GM18511 (cell line): ENCODE measurements at regions not wholly inside any gene's neighbourhood (a gene's known extent, or its start where the extent isn't known, plus 50 kb on each side); places are given as distances from the start of the nearest gene placed in this dataset.

Experiments
- ATAC-seq: cut with Tn5 transposase; IDR thresholded peaks from one replicate; pipeline ENCODE4 v1.9.1; 2021; ENCODE audit warnings: mild to moderate bottlenecking, moderate library complexity; ENCODE audit not compliant: unreplicated experiment

GRCh38 chr17:73949903-73950592 is 253.4 kb upstream of the RPL38 start:
- no peak for ATAC-seq

GRCh38 chr17:73950593-73950914 is 252.9 kb upstream of the RPL38 start:
- no peak for ATAC-seq

GRCh38 chr17:73952082-73952479 is 251.4 kb upstream of the RPL38 start:
- no peak for ATAC-seq

- ATAC-seq: no peak
Measured at GRCh38 chr17:73952480-73953205, 250.8 kb upstream of the RPL38 start.

- no peak for ATAC-seq
Measured at GRCh38 chr17:73953206-73954033, 250.1 kb upstream of the RPL38 start.

- ATAC-seq: no peak
Measured at GRCh38 chr17:73954951-73955350, 248.5 kb upstream of the RPL38 start.

- no peak for ATAC-seq
Measured at GRCh38 chr17:73955616-73956015, 247.9 kb upstream of the RPL38 start.

GRCh38 chr17:73956169-73956568 is 247.3 kb upstream of the RPL38 start:
- ATAC-seq: no peak

- ATAC-seq: no peak
Measured at GRCh38 chr17:73956595-73957465, 246.6 kb upstream of the RPL38 start.

GRCh38 chr17:73957564-73957963 is 245.9 kb upstream of the RPL38 start:
- no peak for ATAC-seq

GRCh38 chr17:73958453-73958852 is 245.0 kb upstream of the RPL38 start:
- ATAC-seq: no peak

GRCh38 chr17:73960469-73960868 is 243.0 kb upstream of the RPL38 start:
- no peak for ATAC-seq

GRCh38 chr17:73962308-73962707 is 241.2 kb upstream of the RPL38 start:
- ATAC-seq: no peak

- ATAC-seq: no peak
Measured at GRCh38 chr17:73968680-73969079, 234.8 kb upstream of the RPL38 start.

GRCh38 chr17:73969956-73970355 is 233.5 kb upstream of the RPL38 start:
- no peak for ATAC-seq

GRCh38 chr17:73971127-73971526 is 232.4 kb upstream of the RPL38 start:
- ATAC-seq: no peak

- no peak for ATAC-seq
Measured at GRCh38 chr17:73972056-73972455, 231.4 kb upstream of the RPL38 start.

- ATAC-seq: no peak
Measured at GRCh38 chr17:73972901-73973300, 230.6 kb upstream of the RPL38 start.

GRCh38 chr17:73973586-73974409 is 229.7 kb upstream of the RPL38 start:
- no peak for ATAC-seq

GRCh38 chr17:73974536-73974935 is 228.9 kb upstream of the RPL38 start:
- no peak for ATAC-seq
